ENCODE measurements at regions not wholly inside any gene's neighbourhood (a gene's known extent, or its start where the extent isn't known, plus 50 kb on each side); places are given as distances from the start of the nearest gene placed in this dataset.

- DNase-seq (ENCODE audit: low read depth, low spot score) = no peak
- no peaks in the 10 kb centered on the region for H3K27me3 ChIP-seq (ENCODE audit: control insufficient read depth, insufficient read depth, low read length)
- ChIA-PET POLR2A (no interaction called here), CTCF (interaction anchor here (0.7 kb wide), 1 partner anchor 24 kb away, joined by 5 read pairs; no protein-coding TSS in a partner anchor)
- no peak overlapping the region for H3K27ac ChIP-seq (ENCODE audit: low read depth, low read length)
- peaks cover 6% of the 10 kb centered on the region; the same call in 1 of the 2 replicates for H3K9me3 ChIP-seq (ENCODE audit: control insufficient read depth, insufficient read depth, low read length)
- no peak for TF ChIP-seq CTCF (IDR thresholded peaks at IDR 0.05; ENCODE audit: low read depth, low read length)
- H3K4me3 ChIP-seq (ENCODE audit: low read depth, low read length) = no peak overlapping the region
Measured at GRCh38 chr7:8923164-8923806, 489.9 kb downstream of the NXPH1 start.

GRCh38 chr7:8931906-8932646 is 498.7 kb downstream of the NXPH1 start:
- TF ChIP-seq CTCF (IDR thresholded peaks at IDR 0.05; ENCODE audit: low read depth, low read length) = no peak
- 0 out of 2 replicates have a peak, but pooled peaks cover 2% of the 10 kb centered on the region for H3K9me3 ChIP-seq (ENCODE audit: control insufficient read depth, insufficient read depth, low read length)
- H3K4me3 ChIP-seq (ENCODE audit: low read depth, low read length) = no peak overlapping the region
- ChIA-PET CTCF (no interaction called here), POLR2A (no interaction called here)
- no peaks in the 10 kb centered on the region for H3K27me3 ChIP-seq (ENCODE audit: control insufficient read depth, insufficient read depth, low read length)
- H3K27ac ChIP-seq (ENCODE audit: low read depth, low read length) = no peak overlapping the region
- no peak for DNase-seq (ENCODE audit: low read depth, low spot score)

- Histone ChIP-seq H3K9me3 (ENCODE audit: control insufficient read depth, insufficient read depth, low read length) (0 out of 2 replicates have a peak, but pooled peaks cover 2% of the 10 kb centered on the region), H3K27me3 (ENCODE audit: control insufficient read depth, insufficient read depth, low read length) (no peaks in the 10 kb centered on the region), H3K27ac (ENCODE audit: low read depth, low read length) (no peak overlapping the region), H3K4me3 (ENCODE audit: low read depth, low read length) (no peak overlapping the region)
- no peak for TF ChIP-seq CTCF (IDR thresholded peaks at IDR 0.05; ENCODE audit: low read depth, low read length)
- DNase-seq (ENCODE audit: low read depth, low spot score) = no peak
- ChIA-PET CTCF (no interaction called here), POLR2A (no interaction called here)
Measured at GRCh38 chr7:8932751-8933150, 499.3 kb downstream of the NXPH1 start.

GRCh38 chr7:8937204-8937603 is 503.8 kb downstream of the NXPH1 start:
- CTCF ChIA-PET = no interaction called here
- H3K27me3 ChIP-seq (ENCODE audit: control insufficient read depth, insufficient read depth, low read length) = no peaks in the 10 kb centered on the region
- no peak for DNase-seq (ENCODE audit: low read depth, low spot score)
- H3K9me3 ChIP-seq (ENCODE audit: control insufficient read depth, insufficient read depth, low read length) = peaks cover 7% of the 10 kb centered on the region
- no peak overlapping the region for H3K27ac ChIP-seq (ENCODE audit: low read depth, low read length)
- POLR2A ChIA-PET = no interaction called here
- TF ChIP-seq CTCF (IDR thresholded peaks at IDR 0.05; ENCODE audit: low read depth, low read length) = no peak
- no peak overlapping the region for H3K4me3 ChIP-seq (ENCODE audit: low read depth, low read length)

GRCh38 chr7:8938044-8938805 is 504.8 kb downstream of the NXPH1 start:
- Histone ChIP-seq H3K9me3 (ENCODE audit: control insufficient read depth, insufficient read depth, low read length) (peaks cover 14% of the 10 kb centered on the region), H3K27me3 (ENCODE audit: control insufficient read depth, insufficient read depth, low read length) (no peaks in the 10 kb centered on the region), H3K27ac (ENCODE audit: low read depth, low read length) (no peak overlapping the region), H3K4me3 (ENCODE audit: low read depth, low read length) (no peak overlapping the region)
- CTCF ChIA-PET = no interaction called here
- TF ChIP-seq CTCF (IDR thresholded peaks at IDR 0.05; ENCODE audit: low read depth, low read length) = no peak
- DNase-seq (ENCODE audit: low read depth, low spot score) = no peak
- POLR2A ChIA-PET = no interaction called here

Measured in AG04450 (cell line).